Right lobe of liver (tissue), 4 donors: ENCODE measurements at regions not wholly inside any gene's neighbourhood (a gene's known extent, or its start where the extent isn't known, plus 50 kb on each side); places are given as distances from the start of the nearest gene placed in this dataset.

Source experiments
- CTCF ChIP-seq, 4 donors: fragments of 200-600 bp in 3 of 4; fragments of 450-650 bp in 1 of 4; IDR thresholded peaks; one replicate each; pipeline versions ENCODE4 v1.5.1 to v1.8.0; 2016 to 2022; ENCODE audit warnings: antibody characterized with exemption in 4 of 4, mild to moderate bottlenecking in 2 of 4
- POLR2A ChIP-seq: fragments of 450-650 bp; IDR thresholded peaks from one replicate; pipeline ENCODE4 v1.6.1; 2017; ENCODE audit warnings: antibody characterized with exemption, mild to moderate bottlenecking
- donor health status: DM: no; HTN: no; CAD: no.
- donor health status: DM: no; HTN: no; CAD: no.
- donor health status: DM: no; HTN: yes; CAD: no.

GRCh38 chr2:61727746-61728145 lies 126.1 kb downstream of the FAM161A start:
- TF ChIP-seq CTCF (IDR thresholded peaks at IDR 0.05) (no peak), POLR2A (no peak)
